RPMI7951 (cell line): ENCODE measurements at regions not wholly inside any gene's neighbourhood (a gene's known extent, or its start where the extent isn't known, plus 50 kb on each side); places are given as distances from the start of the nearest gene placed in this dataset.

Experiments used
- DNase-seq: peaks from one replicate; pipeline ENCODE4 v3.0.0-alpha.2; 2012; ENCODE audit warnings: low read depth

DNA sequence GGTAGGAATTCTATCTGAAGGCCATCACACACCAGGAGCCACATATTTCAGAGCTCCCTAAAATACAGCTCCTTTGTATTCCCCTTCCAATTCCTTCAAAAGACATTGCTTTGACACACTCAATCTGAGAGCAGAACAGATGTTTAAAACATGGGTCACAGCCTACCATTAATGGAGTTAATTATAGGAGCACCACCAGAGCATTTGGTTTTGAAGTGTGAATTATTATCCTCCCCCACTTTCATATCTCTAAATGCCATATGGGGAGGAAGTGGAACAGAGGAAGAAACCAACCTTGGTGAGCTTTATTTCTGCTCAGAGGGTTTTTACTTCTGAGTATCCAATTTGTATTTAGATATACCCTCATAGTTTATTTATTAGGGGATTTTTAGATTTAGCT, 50.7 kb upstream of the TNFRSF21 start:
- no peak for DNase-seq

GRCh38 chr6:47362857-47363461, 53.3 kb upstream of the TNFRSF21 start:
- no peak for DNase-seq

GRCh38 chr6:47363736-47364135, 54.0 kb upstream of the TNFRSF21 start:
- no peak for DNase-seq

DNA sequence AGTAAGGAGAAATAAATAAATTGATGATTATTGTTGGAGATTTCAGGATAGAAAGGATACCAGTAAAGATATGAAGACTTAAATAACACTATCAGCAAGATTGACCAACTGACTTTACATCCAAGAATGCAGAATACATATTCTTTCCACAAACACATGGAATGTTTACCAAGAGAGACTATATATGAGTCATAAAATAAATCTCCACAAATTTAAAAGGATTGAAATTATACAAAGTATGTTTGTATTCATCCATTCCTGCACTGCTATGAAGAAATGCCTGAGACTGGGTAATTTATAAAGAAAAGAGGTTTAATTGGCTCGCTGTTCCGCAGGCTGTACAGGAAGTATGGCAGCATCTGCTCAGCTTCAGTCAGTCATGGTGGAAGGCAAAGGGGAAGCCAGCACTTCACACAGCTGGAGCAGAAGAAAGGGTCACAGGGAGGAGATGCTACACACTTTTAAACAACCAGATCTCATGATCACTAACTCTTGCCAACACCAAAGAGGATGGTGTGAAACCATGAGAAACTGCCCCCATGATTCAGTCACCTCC, 56.7 kb upstream of the TNFRSF21 start:
- DNase-seq, result no peak

GRCh38 chr6:47371139-47371869, 61.6 kb upstream of the TNFRSF21 start:
- DNase-seq, result no peak

DNA sequence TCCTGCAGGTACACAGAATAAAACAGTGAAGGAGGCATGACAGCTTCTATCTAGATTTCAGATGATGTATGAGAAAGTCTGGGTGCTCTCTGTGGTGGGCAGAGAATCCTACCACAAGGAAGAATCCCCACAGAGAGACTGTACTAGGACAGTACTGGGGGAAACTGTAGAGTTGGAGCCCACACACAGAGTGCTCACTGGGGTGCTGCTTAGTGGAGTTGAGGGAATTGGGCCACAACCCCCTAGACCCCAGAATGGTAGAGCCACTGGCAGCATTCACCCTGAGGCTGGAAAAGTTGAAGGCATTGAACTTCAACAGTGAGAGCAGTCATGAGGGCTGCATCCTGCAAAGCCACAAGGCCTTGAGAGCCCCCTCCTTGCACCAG, 62.2 kb upstream of the TNFRSF21 start:
- no peak for DNase-seq

- DNase-seq, result no peak
Measured at GRCh38 chr6:47372318-47372717, 62.6 kb upstream of the TNFRSF21 start.

- no peak for DNase-seq
Measured at GRCh38 chr6:47375426-47375825, 65.7 kb upstream of the TNFRSF21 start.

DNA sequence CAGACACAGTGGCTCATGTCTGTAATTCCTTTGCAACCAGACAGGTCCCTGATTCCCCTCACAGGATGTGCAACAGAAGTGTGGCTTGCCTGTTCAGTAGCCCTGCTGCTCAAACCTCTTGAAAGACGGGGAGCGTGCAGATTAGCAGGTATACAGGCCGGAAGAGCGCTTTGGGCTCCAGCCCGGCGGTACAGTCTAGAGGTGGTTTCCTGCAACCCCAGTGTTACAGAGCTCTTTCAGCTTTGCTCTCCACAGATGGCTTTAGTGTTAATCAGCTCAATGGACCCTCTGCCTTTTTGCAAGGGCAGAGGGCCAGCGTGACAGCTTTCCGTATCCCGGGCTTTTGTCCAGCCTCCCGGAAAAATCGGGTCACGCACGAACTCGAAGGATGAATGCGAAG, 67.2 kb upstream of the TNFRSF21 start:
- no peak for DNase-seq

DNA sequence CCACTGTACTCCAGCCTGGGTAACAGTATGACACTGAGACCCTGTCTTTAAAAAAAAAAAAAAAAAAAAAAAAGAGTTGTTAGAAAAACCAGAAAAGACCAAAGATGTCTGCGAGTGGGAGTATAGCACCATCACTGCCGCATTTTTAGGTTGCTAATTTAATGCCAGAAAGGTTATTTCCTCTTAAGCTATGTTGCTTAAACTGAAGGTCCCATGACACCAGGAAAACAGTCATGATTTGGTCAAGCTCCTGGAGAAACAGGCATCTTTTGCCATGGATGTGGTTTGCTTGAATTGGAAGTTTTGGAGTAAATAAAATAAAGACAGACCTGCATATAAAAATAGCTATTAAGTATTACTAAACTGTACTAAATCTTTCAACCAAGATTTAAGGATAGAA, 68.3 kb upstream of the TNFRSF21 start:
- no peak for DNase-seq

DNA sequence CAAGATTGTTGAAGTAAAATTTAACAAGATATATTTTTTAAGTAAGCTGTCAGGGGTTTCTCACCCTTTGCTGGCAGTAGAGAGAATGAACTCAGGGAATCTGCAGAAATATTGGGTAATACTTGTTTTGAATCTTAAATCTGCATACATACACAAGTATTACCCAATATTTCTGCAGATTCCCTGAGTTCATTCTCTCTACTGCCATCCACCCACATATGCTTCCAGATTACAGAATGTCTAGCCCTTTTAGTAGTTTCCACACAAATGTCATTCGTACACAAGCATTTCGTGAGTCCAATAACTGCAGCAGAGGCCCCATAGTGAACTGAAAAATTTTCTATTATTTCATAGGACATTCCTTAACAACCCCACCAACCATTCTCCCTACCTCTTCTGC, 69.6 kb upstream of the TNFRSF21 start:
- DNase-seq, result no peak

- no peak for DNase-seq
Measured at GRCh38 chr6:47380251-47380650, 70.5 kb upstream of the TNFRSF21 start.

GRCh38 chr6:47381036-47381435, 71.3 kb upstream of the TNFRSF21 start:
- DNase-seq, result no peak

- DNase-seq, result no peak
Measured at GRCh38 chr6:47383360-47383759, 73.7 kb upstream of the TNFRSF21 start.

GRCh38 chr6:47391675-47392074, 82.0 kb upstream of the TNFRSF21 start:
- no peak for DNase-seq

DNA sequence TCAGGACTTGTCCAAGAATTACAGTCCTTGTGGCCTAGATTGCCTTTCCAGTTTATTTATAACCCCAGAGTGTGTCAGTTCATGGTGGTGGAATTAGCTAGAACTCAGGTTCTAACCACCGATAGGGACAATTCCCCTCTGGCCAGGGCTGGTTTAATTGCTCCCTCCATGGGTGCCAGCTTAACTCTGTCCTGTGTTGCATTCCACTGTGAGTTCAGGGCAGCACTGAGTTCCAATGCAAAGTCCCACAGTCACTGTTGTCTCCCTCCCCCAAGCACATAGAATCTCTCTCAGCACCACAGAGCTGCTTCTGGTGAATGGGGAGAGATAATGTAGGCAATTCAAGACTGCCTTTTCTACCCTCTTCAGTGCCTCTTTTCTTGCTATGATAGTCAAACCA, 82.5 kb upstream of the TNFRSF21 start:
- no peak for DNase-seq

GRCh38 chr6:47396401-47397069, 81.1 kb upstream of the CD2AP start:
- DNase-seq, result no peak

GRCh38 chr6:47400581-47400980, 77.0 kb upstream of the CD2AP start:
- no peak for DNase-seq

DNA sequence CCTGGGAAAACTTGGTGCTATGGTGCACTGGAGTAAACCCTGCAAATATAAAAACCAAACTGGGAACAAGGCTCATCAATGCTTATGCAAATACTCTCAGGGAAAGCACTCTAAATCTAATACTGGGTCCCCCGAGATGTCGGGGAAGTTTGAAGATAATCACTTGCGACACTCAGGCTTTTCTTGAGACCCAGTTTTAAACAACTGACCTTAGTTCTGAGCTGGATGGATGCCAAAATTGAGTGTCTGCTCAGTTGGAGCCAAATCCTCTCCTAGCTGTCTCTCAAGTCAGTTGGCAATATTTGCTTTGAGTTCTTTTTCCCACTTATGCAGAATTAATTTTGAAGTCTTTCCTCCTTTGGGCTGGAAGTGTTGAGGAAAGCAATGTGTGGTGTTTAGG, 75.5 kb upstream of the CD2AP start:
- no peak for DNase-seq

GRCh38 chr6:47403056-47403455, 74.5 kb upstream of the CD2AP start:
- DNase-seq, result no peak

DNA sequence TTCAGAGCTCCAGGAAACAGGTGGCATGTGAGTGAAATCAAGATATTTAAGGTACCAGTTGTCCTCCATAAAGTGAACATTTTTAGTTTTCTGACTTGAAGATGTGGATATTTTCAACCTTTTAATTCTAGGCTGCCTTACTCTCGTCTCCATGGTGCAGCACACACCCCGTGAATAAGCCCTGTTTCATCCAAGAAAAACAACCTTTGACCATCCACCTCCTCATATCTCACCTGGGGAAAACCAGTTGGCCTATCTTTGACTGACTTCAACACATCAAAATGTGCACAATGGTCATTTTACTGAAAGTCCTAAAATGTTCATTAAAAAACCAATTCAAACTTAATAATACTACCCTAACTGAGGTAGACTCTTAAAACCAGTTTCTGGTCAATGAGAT, 73.8 kb upstream of the CD2AP start:
- no peak for DNase-seq

- no peak for DNase-seq
Measured at GRCh38 chr6:47404435-47404834, 73.2 kb upstream of the CD2AP start.

DNA sequence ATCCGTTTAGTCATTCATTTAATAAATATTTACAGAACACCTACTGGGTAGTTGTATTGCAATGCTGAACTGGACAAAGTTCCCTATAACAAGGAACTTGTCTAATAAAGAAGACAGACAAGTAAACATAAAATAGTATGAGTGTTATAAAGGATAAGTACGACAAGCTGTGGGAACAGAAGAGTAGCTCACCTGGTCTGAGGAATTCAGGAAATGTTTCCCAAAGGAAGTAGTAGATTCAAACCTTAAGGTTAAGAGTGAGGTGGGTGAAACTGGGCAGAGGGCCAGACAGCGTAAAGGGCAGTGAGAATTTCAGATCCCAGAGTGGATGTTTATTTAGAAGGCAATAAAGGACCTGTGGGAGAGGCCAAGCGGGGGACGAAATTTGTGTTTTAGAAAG, 72.3 kb upstream of the CD2AP start:
- no peak for DNase-seq
